RPMI7951 (cell line): ENCODE measurements at regions not wholly inside any gene's neighbourhood (a gene's known extent, or its start where the extent isn't known, plus 50 kb on each side); places are given as distances from the start of the nearest gene placed in this dataset.
"Not testable (repeated sequence)": the region's sequence is repeated elsewhere in the genome, so short reads cannot be mapped to it uniquely, and the experiment has no call there.

Experiments used
- DNase-seq: peaks from one replicate; pipeline ENCODE4 v3.0.0-alpha.2; 2012; ENCODE audit warnings: low read depth

DNA sequence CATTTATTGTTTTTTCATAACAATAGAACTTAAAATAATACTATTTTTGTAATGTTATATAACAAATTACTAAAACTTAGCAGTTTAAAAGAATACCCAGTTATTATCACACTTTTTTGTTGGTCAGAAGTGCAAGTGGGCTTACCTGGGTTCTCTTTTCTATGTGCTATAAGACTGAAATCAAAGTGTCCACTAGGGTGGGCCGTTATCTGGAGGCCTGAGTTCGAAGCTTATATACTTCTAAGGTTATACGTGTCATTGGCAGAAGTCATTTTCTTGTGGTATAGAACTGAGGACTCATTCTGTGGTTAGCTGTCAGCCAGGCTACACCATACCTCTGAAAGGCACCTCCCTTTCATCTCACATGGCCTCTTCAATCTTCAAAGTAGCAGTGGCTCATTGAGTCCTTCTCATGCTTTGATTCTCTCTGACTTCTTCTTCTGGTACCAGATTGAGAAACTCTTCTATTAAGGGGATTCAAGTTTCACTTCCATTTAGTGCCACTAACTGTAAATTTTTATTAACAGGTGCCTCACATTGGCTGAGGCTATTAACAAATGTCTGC lies 414.3 kb downstream of the AMY1C start:
- DNase-seq = no peak

DNA sequence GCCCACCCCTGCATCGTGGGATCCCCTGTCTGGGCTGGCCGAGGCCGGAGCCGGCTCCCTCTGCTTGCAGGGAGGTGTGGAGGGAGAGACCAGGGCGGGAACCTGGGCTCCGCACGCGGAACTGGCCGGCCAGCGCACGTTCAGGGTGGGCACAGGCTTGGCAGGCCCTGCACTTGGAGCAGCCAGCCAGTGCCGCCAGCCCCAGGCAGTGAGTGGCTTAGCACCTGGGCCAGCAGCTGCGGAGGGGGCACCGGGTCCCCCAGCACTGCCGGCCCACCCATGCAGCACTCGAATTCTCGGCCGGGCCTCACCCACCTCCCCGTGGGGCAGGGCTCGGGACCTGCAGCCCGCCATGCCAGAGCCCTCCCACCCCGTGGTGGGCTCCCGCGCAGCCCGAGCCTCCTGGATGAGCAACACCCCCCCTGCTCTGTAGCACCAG lies 422.6 kb downstream of the AMY1C start:
- no peak for DNase-seq

DNA sequence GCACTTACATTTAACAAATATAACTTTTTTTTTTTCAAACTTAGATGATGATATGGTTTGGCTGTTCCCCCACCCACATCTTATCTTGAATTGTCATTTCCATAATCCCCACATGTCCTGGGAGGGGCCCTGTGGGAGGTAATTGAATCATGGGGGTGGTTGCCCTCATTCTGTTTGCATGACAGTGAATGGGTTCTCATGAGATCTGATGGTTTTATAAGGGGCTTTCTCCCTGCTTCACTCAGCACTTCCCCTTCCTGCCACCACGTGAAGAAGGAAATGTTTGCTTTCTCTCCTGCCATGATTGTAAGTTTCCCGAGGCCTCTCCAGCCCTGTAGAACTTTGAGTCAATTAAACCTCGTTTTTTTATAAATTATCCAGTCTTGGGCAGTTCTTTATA lies 432.6 kb downstream of the AMY1C start:
- no peak for DNase-seq

DNA sequence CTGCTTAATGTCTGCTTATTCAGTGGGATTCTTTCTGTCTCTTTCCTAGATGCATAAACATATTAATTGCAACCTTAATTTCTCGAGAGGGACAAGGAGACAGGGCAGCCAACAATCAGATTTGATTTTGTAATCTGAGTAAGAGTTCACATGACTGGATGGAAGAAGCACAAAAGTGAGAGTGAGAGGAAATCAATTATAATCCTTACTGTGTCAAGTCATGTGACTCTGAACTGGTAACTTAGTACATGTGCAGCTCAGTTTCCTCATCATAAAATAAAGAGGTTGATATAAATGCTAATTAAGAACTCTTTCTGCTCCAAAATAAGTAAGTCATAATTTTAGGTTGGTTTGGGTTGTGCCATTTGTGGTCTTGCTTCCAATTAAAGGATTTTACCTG lies 439.5 kb downstream of the AMY1C start:
- no peak for DNase-seq

DNA sequence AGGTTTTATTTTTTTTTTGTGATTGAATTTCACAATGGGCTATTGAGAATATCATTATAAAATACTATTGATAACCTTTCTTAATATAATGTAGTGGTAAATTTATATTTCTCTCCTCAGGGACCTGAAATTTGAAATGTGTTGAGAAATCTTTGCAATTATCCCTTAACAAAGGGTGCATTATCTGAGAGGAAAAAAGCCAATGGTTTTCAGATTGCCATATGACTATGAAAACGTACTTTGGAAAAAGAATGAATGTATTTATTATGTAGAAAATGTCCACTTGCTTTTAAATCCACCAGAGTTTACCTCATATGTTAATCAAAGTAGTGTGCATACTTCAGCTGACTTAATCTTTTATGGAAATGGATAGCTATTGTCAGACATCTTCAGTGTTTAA lies 441.1 kb downstream of the AMY1C start:
- no peak for DNase-seq

DNA sequence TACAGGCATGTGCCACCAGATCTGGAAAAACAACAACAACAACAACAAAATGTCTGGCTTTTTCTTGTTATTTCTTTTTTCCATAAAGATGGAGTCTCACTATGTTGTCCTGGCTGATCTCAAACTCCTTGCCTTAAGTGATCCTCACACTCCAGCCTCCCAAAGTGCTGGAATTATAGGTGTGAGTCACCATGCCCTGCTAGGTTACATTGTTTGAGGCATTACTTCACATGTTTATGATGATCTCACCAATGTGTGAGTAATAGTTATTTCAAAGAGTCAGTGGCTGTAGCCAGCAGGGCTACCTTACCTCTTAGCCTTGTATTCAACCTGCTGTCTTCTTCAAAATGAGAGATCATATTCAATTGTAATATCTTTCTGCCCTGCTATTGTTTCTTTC lies 445.7 kb downstream of the AMY1C start:
- no peak for DNase-seq

DNA sequence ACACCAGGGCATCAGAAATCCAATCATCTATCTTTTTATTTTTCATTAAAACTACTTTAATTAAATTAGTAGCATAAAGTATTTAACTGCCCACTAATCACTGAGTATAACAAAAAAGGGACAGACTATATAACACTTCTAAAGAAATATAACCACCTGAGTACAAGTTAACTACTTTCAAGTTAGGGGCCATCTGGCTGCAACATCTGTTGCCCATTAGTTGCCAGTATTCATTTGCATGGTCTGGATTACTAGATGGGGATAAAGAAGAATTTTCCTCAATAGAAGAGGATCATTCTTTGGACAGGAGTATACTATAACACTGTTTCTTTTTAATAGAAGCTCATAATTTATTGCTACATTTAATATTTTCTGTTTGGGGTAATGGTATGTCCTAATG lies 446.4 kb downstream of the AMY1C start:
- DNase-seq = no peak

DNA sequence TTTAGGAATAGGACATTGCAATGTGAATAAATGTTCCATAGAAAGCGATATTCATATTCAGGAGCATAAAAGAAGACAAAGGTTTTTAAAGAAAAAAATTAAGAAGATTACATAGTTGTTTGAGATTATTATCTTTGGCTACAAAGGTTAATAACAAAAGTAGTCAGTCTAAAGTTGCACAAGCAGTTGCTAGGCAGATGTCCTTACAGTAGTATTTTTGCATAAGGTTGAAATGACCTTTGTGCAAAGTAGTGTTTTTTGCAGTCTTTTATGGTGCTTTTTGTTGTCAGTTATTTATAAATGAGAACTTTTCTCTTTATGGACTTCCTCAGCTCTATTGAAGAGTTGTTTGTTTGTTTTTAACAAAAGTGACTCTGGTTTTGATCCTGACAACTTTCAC lies 447.8 kb downstream of the AMY1C start:
- DNase-seq = no peak

DNA sequence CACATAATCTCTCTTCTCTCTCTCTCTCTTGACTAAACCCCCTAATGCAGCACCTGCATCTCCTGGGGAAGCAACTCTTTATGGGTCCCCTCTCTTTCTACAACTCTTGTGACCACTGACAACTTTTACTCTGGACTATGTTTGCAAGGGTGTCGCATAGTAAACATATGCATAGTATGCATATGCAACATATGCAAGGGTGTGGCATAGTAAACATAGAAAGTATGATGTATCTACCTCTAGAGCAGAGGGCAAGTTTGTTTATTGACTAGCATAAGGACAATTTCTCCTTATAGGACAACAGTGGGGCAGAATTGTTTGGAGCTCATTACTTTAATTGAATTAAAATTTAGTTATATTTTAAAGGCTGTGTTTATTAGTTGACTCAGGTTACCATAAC lies 462.5 kb downstream of the AMY1C start:
- DNase-seq = no peak

DNA sequence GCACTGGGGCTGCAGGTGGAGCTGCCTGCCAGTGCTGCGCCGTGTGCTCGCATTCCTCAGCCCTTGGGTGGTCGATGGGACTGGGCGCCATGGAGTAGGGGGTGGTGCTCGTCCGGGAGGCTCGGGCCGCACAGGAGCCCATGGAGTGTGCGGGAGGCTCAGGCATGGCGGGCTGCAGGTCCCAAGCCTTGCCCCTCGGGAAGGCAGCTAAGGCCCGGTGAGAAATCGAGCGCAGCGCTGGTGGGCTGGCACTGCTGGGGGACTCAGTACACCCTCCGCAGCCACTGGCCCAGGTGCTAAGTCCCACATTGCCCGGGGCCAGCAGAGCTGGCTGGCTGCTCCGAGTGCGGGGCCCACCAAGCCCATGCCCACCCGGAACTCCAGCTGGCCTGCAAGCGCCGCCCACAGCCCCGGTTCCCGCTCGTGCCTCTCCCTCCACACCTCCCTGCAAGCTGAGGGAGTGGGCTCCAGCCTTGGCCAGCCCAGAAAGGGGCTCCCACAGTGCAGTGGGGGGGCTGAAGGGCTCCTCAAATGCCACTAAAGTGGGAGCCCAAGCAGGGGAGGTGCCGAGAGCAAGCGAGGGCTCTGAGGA lies 467.8 kb downstream of the AMY1C start:
- DNase-seq = not testable (repeated sequence)

DNA sequence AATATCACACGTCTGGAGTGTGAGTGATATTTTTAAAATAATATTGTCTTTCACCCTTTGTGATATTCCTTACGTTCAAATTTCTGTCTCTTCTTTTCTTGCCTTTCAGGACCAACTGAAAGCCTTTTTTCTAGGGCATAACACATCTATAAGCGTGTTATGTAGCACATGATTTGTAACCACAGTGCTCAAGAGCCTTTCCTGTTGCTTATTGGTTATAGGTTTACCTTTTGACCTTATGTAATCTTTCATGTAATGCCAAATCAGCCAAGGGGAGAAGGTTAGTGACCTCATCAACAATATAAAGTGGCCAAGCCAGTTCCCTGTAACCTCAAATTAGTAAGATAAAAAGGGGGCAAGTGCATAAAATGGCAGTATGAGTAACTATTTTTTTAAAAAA lies 480.2 kb downstream of the AMY1C start:
- DNase-seq = no peak

DNA sequence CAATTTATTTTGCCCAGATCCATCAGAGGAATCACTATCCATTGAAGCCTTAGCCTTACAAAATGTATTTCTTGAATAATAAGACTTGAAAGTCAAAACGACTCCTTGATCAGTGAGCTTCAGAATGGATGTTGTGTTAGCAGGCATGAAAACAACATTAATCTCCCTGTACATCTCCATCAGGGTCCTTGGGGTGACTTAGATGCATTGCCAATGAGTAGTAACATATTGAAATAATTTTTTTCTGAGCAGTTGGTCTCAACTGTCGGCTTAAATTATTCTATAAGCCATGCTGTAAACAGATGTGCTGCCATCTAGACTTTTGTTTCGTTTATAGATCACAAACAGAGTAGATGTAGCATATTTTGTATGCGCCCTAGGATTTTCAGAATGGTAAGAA lies 482.0 kb downstream of the AMY1C start:
- no peak for DNase-seq

DNA sequence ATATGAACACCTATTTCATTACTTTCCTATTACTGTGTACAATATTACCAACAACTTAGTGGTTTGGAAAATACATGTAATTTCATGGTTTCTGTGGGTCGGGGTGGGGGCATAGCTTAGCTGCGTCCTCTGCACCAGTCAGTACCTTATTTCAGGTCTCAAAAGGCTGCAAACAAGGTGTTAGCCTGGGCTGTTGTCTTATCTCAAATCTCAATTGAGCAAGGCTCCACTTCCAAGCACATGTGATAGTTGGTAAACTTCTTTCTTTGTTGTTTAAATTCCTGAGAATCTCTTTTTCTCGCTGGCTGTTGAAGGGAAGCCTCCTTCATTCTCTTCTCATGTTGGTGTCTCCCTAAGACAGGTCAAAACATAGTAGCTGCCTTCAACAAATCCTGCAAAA lies 485.4 kb downstream of the AMY1C start:
- no peak for DNase-seq

DNA sequence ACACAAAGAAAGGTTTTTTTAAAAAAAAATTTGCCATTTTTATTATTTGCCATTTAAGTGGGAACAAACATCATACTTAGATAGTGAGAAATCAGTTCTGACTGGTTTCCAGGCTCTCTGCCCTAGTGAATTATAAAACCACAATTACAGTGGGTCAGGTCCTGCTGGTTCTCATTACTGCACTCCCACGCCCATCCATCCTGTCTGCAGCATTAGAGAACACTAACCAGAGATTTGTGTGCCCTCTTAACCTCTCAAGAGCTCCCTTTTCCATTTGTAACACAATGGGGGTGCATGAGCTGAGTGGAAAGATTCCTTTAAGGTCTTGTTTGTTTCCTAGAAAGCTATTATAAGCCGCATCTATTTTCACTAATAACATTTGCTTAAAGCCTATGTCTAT lies 489.3 kb downstream of the AMY1C start:
- DNase-seq = peak; percentile 13

DNA sequence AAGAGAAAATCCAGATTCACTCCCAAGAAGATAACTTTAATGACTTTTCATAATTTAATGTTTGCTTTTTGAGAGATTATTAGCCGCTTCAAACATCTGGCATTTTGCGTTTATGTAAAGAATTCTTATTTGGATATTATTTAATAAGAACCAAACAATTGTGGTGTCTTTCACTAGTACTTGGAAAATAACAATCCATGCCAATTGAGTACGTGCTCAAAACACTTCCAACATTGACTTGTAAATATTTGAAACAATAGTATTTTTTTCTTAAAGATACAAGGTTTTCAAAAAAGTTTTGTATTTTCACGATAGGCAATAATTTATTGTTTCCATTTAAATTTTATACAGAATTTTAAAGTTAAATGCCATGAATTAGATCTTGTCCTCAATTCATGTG lies 498.7 kb downstream of the AMY1C start:
- DNase-seq = no peak

DNA sequence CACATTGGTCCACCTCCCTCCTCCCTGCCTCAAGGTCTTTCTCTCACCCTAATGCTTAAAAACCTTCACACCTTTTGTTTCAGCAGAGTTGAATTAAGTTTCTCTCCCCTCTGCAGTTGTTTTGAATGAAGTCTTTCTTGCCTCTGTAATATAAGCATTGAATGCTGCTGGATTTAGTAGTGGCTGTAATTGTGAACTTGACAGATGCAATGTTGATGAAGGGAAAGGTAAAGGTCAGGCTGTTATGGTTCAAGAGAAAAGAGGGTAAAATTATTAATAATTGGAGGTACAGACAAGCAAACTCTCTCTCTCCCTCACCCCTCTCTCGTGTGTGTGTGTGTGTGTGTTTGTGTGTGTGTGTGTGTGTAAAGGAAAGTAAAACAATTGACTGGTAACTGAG lies 509.8 kb downstream of the AMY1C start:
- DNase-seq = no peak

DNA sequence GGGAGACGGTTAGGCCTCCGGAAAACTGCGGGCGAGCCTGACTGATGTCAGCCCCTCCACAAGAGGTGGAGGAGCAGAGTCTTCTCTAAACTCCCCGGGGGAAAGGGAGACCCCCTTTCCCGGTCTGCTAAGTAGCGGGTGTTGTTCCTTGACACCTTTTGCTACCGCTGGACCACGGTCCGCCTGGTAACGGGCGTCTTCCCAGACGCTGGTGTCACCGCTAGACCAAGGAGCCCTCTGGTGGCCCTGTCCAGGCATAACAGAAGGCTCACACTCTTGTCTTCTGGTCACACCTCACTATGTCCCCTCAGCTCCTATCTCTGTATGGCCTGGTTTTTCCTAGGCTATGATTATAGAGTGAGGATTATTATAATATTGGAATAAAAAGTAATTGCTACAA lies 513.4 kb downstream of the AMY1C start:
- DNase-seq = not testable (repeated sequence)

DNA sequence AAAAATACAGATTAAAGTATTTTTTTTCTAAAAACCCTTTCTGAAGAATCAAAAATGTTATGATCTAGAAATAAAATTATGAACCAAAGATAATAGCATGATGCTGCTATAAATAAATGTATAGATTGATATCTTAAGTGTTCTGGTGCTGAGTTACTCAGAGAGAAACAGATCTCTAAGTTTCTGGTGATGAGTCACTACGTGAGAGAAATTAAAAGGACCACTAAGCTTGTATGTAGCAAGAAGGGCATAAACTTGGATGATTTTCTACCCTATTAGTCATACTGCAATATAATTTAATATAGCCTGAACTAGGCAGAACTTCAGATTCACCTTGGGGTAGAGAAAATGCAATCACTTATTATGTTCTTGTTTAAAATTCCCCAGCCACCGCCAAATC lies 514.8 kb downstream of the AMY1C start:
- peak; percentile 2 for DNase-seq

DNA sequence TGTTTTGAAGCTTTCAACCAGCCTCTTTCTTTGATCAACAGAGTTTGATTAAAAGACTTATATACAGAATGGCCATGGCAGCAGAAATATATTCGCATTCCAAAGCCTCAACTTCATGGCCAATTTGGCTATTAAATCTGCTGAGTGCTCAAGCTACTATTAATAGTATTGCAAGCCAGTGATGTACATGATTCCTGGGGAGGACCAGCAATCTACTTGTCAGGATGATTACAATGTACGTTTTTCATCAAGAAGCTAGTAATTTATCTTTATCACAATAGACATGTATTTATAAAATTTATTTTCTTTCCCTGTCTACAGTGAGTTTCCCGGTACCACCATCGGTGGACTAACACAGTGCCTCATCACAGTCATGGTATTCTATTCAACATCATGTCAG lies 515.5 kb downstream of the AMY1C start:
- no peak for DNase-seq

DNA sequence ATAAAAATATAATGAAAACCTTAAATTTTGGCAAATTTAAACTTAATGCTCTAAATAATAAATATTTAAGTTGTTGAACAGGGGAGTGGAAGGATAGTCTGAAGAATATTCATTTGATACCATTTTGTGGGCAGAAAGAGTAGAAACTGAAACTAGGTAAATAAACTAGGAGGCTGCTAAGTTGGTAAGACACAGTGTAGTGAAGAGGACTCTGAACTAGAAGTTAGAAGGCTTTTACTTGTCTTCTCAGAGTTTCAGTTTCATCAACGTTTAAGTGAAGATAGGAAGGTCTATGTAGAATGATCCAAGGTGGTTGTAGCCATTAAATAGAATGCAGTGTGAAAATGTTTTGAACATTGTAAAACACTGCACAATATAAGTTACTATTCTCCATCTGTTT lies 516.9 kb downstream of the AMY1C start:
- no peak for DNase-seq

DNA sequence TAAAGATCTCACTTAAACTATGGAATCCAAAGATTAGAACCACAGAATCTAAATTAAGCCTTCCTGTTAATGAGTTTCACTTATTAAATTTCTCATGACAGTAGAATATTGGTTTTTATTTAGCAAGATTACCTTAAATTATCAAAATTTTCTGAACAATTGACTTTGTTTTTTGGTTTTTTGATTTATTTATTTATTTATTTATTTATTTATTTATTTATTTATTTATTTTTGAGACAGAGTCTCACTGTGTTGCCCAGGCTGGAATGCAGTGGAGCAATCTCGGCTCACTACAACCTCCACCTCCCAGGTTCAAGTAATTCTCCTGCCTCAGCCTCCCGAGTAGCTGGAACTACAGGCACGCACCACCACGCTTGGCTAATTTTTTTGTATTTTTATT lies 538.6 kb downstream of the AMY1C start:
- DNase-seq = not testable (repeated sequence)

DNA sequence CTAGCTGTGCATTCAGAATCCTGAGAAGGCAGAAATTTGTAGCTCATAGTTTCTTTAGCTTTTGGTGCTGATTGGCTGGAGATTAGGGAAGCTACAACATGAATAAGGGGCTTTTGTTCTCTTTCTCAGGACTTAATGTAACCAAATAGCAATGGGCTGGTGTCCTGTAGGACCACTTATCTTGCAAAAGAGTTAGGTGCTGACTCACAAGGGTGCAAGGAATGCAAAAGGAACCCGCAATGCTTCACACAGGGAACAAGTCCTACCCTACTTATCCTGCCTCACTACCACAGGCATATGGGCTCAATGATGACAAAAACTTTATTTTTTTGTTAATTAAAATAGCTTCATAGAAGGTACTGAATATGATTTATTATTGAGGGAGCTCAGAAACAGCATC lies 541.5 kb downstream of the AMY1C start:
- no peak for DNase-seq

DNA sequence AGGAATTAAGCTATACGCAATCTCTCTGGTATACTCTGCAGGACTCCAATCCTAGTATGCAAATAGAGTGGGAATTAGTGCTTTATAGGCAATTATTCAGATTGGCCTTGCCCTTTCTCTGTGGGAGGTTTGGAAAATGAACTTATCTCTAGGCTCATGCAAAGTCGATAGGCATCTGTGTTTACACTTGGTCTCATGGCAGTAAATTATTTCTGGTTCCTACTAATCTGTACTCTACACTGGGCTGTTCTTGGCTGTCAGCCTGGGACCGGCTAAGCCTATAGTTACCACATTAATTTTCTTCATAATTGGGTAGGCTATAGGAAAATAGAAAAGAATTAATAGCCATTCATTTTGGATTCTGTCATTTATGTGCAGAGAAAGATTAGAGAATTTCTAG lies 544.6 kb downstream of the AMY1C start:
- no peak for DNase-seq

DNA sequence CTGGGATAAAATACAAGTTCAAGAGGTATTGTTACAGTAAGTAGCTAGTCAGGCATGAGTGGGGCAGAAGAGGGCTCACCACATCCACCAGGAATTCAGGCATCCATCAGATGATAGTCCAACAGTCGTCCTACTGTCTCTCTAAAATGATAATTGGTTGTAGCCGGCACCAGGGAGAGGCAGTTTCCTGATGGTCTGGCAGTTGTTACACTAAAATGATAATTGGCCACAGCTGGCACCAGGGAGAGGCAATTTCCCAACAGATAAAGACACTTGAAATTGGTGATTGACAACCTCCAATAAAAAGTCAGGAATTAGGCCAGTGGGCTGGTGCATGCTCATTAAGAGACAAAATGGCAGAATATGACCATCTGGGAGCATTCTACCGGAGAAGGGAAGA lies 545.8 kb downstream of the AMY1C start:
- no peak for DNase-seq
